NOMO-1 treated with dmso at 0.1 percent for 144 hours (cell line): ENCODE measurements at regions not wholly inside any gene's neighbourhood (a gene's known extent, or its start where the extent isn't known, plus 50 kb on each side); places are given as distances from the start of the nearest gene placed in this dataset.
"Not testable (repeated sequence)": the region's sequence is repeated elsewhere in the genome, so short reads cannot be mapped to it uniquely, and the experiment has no call there.

Source experiments
- DNase-seq: peaks from one replicate; lab custom pipeline; 2025; ENCODE audit not compliant: unreplicated experiment; lab: John Stamatoyannopoulos, UW

- no peak for DNase-seq
Observed at GRCh38 chr13:60931858-60932546, 483.6 kb downstream of the PCDH20 start.

- no peak for DNase-seq
Observed at GRCh38 chr13:60925686-60926085, 490.0 kb downstream of the PCDH20 start.

DNA sequence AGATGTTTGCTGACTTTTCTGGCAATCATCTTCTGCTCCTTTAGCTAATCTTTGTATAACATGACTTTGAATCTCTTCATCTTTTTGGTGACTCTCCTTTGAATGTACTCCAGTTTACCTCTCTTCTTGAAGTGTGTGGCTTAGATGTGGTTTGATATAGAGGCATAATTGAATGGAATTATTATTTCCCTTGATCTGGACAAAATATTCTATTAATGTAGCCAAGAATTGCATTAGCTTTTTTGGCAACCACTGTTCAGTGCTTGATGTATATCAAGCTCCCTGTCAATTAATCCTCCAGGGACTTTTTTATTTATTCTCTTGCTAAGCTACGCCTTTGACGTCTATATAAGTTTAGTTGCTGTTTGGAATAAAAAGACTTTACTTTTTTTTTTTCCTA is 490.8 kb downstream of the PCDH20 start:
- no peak for DNase-seq

DNA sequence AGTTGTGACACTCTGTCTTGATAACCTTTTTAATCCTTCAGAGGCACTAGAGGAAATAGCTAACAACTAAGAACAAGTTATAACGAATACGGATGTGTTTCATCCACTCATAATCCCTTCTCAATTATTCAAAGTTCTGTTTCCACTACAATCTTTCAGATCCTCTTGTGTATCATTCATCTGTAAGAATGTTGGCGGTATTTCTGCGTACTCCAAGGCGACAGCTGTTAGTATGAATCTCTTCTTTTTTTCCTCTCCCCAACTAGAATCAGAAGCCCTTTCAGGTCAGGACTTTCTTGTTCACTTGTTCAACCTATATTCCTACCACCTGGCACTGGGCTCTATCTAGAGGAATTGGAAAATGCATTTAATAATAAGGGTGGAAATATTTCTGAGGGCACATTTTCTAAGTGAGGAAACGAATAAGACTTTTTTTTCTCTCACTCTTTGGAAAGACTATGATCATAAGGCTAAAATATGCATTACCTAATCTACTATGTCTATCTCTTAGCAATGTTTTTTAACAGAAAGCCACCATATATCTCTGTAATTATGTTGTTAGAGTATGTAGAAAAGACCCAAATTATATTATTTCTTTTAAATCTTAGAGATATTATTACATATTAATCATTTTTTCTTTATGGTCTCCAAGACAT is 492.9 kb downstream of the PCDH20 start:
- no peak for DNase-seq

DNA sequence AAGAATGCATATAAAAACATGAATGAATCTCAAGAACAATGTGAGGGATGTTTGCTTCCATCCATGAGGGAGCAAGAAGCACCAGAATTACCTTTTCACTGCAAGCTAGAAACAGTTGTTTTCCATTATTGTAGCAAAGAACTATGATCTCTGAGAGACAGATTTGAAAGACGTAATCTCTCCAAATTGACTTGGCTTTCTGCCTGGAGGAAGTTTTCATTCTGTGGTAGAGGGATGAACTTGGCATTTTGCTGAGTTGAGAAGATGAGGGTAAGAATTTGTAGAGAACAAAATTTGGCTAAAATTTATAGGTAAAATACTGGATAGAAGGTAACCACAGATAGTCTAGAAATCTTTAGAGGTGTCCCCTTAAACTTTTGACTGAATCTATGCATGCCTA is 496.8 kb downstream of the TDRD3 start:
- DNase-seq, result no peak

- peak; percentile 56 for DNase-seq
Observed at GRCh38 chr13:60887711-60888110, 490.7 kb downstream of the TDRD3 start.

DNA sequence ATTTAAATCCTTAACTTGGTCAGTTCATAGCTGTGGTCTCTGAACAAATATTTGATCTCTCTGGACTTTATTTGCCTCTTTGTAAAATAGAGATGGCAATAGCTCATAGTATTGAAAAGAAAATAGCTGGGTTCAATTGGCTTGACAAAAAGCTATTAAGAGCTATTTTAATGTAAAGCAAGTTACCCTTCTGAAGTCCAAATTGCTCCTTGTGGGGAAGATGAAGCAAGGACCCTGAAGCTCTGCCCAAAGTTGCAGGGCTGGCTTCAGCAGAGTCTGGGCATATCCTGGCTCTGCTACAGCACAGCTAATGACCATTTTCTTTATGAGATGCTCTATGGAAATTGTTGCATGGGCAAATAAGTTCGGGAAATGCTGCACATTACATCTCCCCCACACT is 484.5 kb downstream of the TDRD3 start:
- DNase-seq, result no peak

GRCh38 chr13:60873116-60873515 is 476.1 kb downstream of the TDRD3 start:
- DNase-seq, result no peak

DNA sequence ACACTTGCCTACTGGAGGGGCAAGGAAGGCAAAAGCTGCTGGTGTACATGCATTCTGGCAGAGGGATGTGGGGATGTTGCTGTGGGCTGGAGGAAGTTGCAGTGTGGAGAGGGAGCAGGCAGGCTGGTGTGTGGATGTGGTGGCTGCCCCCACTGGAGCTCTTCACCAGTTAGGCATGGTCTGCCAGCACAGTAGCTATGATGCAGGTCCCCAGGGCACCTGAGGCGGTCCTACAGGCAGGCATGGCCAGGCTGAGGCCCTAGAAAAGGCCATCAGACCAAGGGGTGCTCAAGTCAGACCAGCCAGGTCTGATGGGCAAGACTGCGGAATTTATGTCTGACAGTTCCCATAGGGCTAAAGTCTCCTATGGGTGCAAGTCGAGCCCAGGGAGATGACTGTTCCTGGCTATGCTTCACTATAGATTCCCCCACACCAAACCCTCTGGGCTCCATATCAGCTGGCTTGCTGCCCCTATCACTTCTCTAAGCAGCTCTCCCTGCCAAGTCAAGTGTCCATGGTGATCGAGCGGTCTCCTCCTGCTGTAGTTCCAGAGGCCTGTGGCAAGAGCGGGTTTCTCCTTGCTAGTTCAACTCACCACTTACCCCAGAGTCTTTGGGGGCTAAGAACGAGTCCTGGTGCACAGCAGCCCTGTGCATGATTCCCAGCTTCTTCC is 473.1 kb downstream of the TDRD3 start:
- DNase-seq, result no peak

- DNase-seq, result no peak
Observed at GRCh38 chr13:60869225-60869624, 472.2 kb downstream of the TDRD3 start.

- DNase-seq, result no peak
Observed at GRCh38 chr13:60862036-60862435, 465.0 kb downstream of the TDRD3 start.

- DNase-seq, result no peak
Observed at GRCh38 chr13:60857698-60858097, 460.7 kb downstream of the TDRD3 start.

DNA sequence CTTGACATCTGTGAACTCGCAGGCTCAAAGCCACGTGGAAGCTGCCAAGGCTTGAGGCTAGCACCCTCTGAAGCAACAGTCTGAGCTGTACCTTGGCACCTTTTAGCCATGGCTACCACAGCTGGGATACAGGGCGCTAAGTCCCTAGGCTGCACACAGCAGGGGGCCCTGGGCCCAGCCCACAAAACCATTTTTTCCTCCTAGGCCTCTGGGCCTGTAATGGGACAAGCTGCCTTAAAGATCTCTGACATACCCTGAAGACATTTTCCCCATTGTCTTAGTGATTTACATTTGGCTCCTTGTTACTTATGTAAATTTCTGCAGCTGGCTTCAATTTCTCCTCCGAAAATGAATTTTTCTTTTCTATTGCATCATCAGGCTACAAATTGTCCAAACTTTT is 455.9 kb downstream of the TDRD3 start:
- no peak for DNase-seq

- no peak for DNase-seq
Observed at GRCh38 chr13:60851378-60851777, 454.4 kb downstream of the TDRD3 start.

DNA sequence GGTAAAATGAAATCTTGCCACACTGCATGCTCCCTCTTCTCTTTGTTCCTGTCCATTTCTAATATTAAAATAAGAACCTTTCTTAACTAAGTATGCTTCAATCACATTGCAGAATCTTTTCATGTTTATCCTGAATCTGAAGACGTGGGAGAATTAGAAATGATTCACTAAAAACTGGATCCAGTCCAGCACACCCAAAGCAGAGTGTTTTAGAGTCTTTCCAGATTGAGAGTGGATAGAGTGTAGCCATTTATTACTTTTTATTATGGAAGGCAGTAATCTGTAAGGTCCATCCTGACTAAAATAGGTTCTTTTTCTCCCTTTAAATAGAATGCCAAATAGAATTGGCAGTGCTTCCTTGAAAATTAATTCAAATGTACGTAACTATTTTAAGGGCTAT is 453.5 kb downstream of the TDRD3 start:
- DNase-seq, result no peak

GRCh38 chr13:60838581-60838980 is 441.6 kb downstream of the TDRD3 start:
- DNase-seq, result peak; percentile 89

DNA sequence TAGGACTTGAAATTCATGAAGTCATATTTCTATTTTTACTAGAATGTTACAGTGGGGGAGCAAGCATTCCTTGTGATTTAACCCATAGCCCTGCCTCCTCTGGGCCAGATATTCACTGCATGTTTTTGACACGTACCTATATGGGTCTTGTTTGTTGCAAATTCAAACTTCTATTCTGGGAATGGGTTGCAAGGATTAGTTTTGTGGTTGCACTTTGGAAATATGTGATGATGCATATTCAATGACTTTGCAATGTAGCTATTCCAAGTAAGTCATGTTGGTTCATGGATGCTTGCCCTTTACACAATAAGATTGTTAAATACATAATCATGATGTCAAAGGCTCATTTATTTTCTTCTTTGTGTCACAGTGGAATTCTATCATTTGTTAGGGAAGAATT is 440.8 kb downstream of the TDRD3 start:
- DNase-seq, result no peak

DNA sequence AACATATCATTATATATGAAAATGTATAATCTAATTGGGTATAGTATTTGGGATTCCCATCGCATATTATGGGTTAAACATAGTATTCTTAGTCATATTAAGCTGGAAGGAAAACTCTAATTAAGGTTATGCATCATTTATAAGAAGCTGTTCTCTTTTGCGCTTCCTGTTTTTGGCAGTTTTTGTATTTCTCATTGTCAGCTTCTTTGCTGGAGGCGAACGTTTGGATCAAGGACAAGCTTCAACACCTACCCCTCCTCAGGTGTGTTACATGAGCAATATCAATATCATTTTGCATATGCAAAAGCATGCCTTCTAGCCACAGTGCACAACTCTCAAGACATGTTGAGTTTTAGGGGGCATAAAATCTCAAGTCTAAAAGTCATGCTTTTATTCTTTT is 439.8 kb downstream of the TDRD3 start:
- peak; percentile 11 for DNase-seq

- no peak for DNase-seq
Observed at GRCh38 chr13:60811581-60811980, 414.6 kb downstream of the TDRD3 start.

- not testable (repeated sequence) for DNase-seq
Observed at GRCh38 chr13:60805640-60806039, 408.6 kb downstream of the TDRD3 start.

GRCh38 chr13:60798503-60798902 is 401.5 kb downstream of the TDRD3 start:
- no peak for DNase-seq

GRCh38 chr13:60797112-60797511 is 400.1 kb downstream of the TDRD3 start:
- DNase-seq, result no peak
